GM12864 (cell line): ENCODE measurements at regions not wholly inside any gene's neighbourhood (a gene's known extent, or its start where the extent isn't known, plus 50 kb on each side); places are given as distances from the start of the nearest gene placed in this dataset.

Experiments
- DNase-seq: peaks from one replicate; pipeline ENCODE4 v3.0.0-alpha.2; 2011; ENCODE audit warnings: low read depth
- H3K4me3 ChIP-seq: 2 replicates; pipeline ENCODE4 v1.5.1; 2011; ENCODE audit warnings: mild to moderate bottlenecking, low read depth, low read length, control low read depth
- TF ChIP-seq, protein P1 (sequence below): IDR thresholded peaks from 2 replicates; pipeline ENCODE4 v1.5.1; 2011; ENCODE audit warnings: low read depth, mild to moderate bottlenecking, moderate library complexity, low read length, control low read depth, inconsistent platforms; ENCODE audit errors: missing control alignments

DNA sequence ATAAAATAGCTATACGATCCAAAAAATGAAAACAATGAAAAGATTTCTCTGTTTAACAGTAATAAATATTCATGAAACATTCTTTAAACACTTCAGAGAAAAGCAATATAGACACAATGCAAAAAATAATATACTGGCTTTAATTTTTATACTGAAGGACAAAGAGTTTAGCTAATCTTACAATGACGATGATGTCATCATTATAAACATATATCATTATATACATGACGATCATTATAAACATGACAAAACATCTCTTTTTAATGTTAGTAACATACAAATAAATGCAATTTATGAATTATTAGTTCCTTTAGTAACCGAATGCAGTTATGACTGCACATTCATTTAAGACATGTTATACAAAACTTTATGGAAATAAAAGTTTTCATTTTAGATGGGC is 1434.6 kb downstream of the PCDH18 start:
- no peak for DNase-seq
- TF ChIP-seq, protein P1, sequence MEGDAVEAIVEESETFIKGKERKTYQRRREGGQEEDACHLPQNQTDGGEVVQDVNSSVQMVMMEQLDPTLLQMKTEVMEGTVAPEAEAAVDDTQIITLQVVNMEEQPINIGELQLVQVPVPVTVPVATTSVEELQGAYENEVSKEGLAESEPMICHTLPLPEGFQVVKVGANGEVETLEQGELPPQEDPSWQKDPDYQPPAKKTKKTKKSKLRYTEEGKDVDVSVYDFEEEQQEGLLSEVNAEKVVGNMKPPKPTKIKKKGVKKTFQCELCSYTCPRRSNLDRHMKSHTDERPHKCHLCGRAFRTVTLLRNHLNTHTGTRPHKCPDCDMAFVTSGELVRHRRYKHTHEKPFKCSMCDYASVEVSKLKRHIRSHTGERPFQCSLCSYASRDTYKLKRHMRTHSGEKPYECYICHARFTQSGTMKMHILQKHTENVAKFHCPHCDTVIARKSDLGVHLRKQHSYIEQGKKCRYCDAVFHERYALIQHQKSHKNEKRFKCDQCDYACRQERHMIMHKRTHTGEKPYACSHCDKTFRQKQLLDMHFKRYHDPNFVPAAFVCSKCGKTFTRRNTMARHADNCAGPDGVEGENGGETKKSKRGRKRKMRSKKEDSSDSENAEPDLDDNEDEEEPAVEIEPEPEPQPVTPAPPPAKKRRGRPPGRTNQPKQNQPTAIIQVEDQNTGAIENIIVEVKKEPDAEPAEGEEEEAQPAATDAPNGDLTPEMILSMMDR: no peak
- H3K4me3 ChIP-seq: no peak overlapping the region

DNA sequence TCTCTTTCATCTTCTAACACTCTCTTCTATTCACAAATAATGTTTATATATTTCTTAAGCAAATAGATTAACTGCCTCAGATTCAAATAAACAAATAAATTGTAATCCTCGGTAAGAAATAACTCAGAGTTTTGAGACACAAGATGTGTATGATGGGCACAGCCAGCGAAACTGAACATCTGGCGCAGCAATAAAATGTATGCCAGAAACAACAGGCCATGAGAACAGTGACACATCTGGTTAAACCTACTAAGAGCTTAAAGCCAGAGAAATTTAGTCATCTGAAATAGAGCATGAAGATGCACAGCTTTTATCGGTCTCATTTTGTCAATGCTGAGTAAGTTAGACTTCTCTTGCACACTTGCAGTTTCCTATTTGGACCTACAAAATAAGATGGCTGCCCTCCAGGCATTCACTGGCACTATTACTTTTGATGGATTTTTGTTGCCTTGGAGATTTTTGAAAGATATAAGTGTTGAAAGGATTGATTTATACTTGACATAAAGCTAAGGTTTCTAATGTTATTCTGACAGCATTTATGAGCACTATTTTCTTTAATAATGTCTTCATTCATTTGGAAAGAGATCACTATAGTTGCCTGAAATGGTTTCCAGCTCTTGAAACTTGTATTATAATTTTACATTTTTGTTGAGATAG is 1444.0 kb downstream of the PCDH18 start:
- no peak for DNase-seq
- TF ChIP-seq, protein P1: no peak
- no peak overlapping the region for H3K4me3 ChIP-seq

DNA sequence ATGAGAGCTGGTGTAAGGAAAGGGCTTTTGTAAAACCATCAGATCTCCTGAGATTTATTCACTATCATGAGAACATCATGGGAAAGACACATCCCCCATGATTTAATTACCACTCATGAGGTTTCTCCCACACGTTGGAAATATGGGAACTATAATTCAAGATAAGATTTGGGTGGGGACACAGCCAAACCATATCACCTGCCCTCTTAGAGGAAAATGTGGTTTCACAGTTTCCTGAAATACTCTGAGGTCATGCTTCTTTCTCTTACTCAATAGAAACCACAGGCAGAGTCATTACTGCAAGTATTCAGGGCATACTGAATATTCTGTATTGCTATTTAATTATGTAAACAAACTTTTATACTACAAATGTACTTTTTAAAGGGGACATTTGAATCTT is 1453.3 kb downstream of the PCDH18 start:
- DNase-seq: no peak
- TF ChIP-seq, protein P1: no peak
- no peak overlapping the region for H3K4me3 ChIP-seq

DNA sequence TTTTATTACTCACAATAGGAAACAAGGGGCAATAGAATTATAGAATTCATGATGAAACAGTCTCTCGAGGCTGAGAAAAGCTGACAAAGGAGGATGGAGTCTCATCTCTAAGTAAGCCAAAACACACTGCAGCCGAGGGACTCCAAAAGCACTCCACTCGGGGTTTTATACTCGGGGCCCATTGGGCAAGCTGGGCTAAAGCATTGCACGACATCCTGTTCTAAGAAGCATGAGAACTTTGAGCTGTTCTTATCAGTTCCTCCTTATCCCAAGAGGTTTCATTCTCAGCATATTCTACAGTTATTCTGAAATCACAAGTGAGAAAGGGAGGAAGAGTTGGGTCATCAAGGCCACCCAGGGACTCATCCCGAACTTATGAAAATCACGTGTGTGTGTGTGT is 1475.5 kb downstream of the PCDH18 start:
- no peak for DNase-seq

DNA sequence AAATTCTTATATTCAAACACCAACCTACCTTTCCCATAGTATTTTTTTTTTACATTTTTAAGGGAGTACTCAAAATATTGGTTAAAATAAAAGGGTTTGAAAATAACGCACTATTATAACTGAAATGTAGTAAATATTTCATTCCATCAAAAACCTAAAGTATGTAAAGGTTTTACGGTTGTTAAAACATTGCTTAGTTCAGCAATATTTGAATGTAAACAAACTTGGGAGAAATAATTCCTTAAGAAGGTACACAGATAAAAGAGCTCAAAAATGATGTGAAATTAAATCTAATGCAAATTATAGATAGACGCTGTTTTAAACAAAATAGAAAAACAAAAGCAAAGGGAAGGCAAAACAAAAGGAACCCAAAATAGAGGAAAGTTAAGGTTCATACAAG is 1476.9 kb downstream of the PCDH18 start:
- H3K4me3 ChIP-seq: no peak overlapping the region
- TF ChIP-seq, protein P1: no peak
- no peak for DNase-seq

More for the DNA sequence above, 1475.5 kb downstream of the PCDH18 start:
- TF ChIP-seq, protein P1: no peak
- no peak overlapping the region for H3K4me3 ChIP-seq

DNA sequence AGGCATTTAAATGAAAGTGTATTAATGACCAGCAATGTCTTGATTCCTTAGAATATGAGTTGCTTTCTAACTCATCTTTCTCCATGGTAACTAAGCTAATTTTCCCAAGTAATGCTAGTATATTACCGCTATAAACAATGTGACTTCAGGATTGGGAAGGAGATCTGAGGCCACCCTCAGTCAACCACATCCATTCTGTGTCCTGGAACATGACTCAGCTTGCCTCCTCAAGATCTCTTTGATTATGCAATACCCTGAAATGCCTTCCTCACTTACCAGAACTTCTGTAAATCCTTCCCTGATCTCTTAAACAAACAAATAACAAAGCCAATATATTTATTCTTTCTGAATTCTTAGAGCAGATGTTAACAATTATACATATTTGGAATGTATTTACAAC is 1495.5 kb downstream of the PCDH18 start:
- TF ChIP-seq, protein P1: no peak
- DNase-seq: no peak
- H3K4me3 ChIP-seq: no peak overlapping the region

DNA sequence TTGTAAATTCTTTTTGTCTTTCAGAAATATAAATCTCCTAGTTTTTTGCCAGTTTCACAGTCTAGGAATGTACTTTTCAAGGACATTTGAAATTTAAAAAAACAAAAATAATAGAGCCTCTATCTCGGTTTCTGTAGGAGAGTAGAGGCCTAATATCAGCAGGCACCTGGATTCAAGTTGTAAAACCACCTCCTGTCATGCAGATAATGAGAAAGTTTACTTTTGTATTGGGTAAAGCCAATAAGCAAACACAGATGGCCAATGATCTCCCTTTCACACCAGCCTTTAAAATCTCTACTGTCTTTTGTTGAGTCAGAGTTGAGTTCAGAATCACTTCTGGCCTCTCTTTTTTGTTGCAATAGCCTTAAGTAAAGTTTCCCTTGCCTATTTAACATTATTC is 1499.9 kb downstream of the PCDH18 start:
- H3K4me3 ChIP-seq: no peak overlapping the region
- no peak for DNase-seq
- TF ChIP-seq, protein P1: no peak
